Ovary (tissue), 7 donors: ENCODE measurements at regions not wholly inside any gene's neighbourhood (a gene's known extent, or its start where the extent isn't known, plus 50 kb on each side); places are given as distances from the start of the nearest gene placed in this dataset.

Source experiments
- DNase-seq, 5 donors: peaks; one replicate each; pipeline ENCODE4 v3.0.0-alpha.2; 2019 to 2020
- H3K27ac ChIP-seq, 2 donors: fragments of 200-600 bp; one replicate each; pipeline versions ENCODE4 v1.5.1 to v1.8.0; 2019 to 2022
- H3K27me3 ChIP-seq: fragments of 200-600 bp; one replicate; pipeline ENCODE4 v1.8.0; 2022
- H3K36me3 ChIP-seq: fragments of 200-600 bp; sonication (generic); one replicate; pipeline ENCODE4 v1.5.1; 2019
- H3K4me1 ChIP-seq: one replicate; pipeline ENCODE4 v1.8.1; 2013; ENCODE audit warnings: mild to moderate bottlenecking, moderate library complexity; ENCODE audit not compliant: insufficient read depth
- H3K4me3 ChIP-seq: fragments of 200-600 bp; sonication (generic); one replicate; pipeline ENCODE4 v1.5.1; 2017
- H3K9me3 ChIP-seq, 2 donors: fragments of 200-600 bp in 1 of 2; sonication (generic) in 1 of 2; one replicate each; pipeline versions ENCODE4 v1.5.1 to v1.8.1; 2013 to 2019; ENCODE audit warnings: mild to moderate bottlenecking in 1 of 2, moderate library complexity in 1 of 2
- CTCF ChIP-seq, 3 donors: fragments of 450-650 bp in 2 of 3; fragments of 200-600 bp in 1 of 3; IDR thresholded peaks; one replicate each; pipeline versions ENCODE4 v1.5.1 to v1.8.0; 2016 to 2022; ENCODE audit warnings: antibody characterized with exemption in 3 of 3, mild to moderate bottlenecking in 1 of 3
- EP300 ChIP-seq: sonication (generic); formaldehyde crosslinking; IDR thresholded peaks from one replicate; pipeline ENCODE4 v1.6.1; 2017; ENCODE audit warnings: antibody characterized with exemption
- POLR2A ChIP-seq: fragments of 450-650 bp; IDR thresholded peaks from one replicate; pipeline ENCODE4 v1.6.1; 2017; ENCODE audit warnings: antibody characterized with exemption, mild to moderate bottlenecking, moderate library complexity
- WGBS, 3 donors: extraction: QIAGEN DNeasy Blood & Tissue Kit in 1 of 3; methylation state at CpG; one replicate each; pipeline versions ENCODE4 v1.1.5 to v1.1.7; 2013 to 2017; 5-methylcytosine and 5-hydroxymethylcytosine counted together
- intact Hi-C, 4 donors: fragments of 100-400 bp; cut with DNase I; formaldehyde crosslinking; loops; one replicate each; pipeline versions ENCODE4 v1.11.0 to v1.15.1; 2022 to 2023
- donor health status: DM: no; HTN: no; CAD: no; lungs with moderate emphysema.
- donor health status: DM: no; HTN: no; CAD: no.
- donor health status: Bipolar disorder and iron deficiency.
- donor health status: DM: no; HTN: no; CAD: no.
- donor health status: DM: yes; HTN: yes; CAD: no.

- Histone ChIP-seq H3K27ac (no peak overlapping the region), H3K4me3 (no peak overlapping the region), H3K9me3 (no peaks in the 10 kb centered on the region), H3K4me1 (no peaks in the 10 kb centered on the region), H3K36me3 (no peaks in the 10 kb centered on the region), H3K27me3 (no peaks in the 10 kb centered on the region)
- 82 to 89% (median 85%) methylated on average over 4 of the region's 4 CpGs for whole genome bisulfite sequencing, 3 donors
- intact Hi-C loops = no loop called here
- DNase-seq = no peak
- no peak for TF ChIP-seq POLR2A
- no peak for TF ChIP-seq EP300
- TF ChIP-seq CTCF (IDR thresholded peaks at IDR 0.05) = no peak
Observed at GRCh38 chr6:9761220-9761619, 653.7 kb downstream of the TFAP2A start.

GRCh38 chr6:9754515-9754914, 660.4 kb downstream of the TFAP2A start:
- H3K36me3 ChIP-seq = no peaks in the 10 kb centered on the region
- H3K27me3 ChIP-seq = no peaks in the 10 kb centered on the region
- H3K4me1 ChIP-seq = no peaks in the 10 kb centered on the region
- intact Hi-C loops = no loop called here
- H3K4me3 ChIP-seq = no peak overlapping the region
- no peak overlapping the region for H3K27ac ChIP-seq
- TF ChIP-seq POLR2A (no peak), CTCF (IDR thresholded peaks at IDR 0.05) (no peak), EP300 (no peak)
- H3K9me3 ChIP-seq = no peaks in the 10 kb centered on the region
- no peak for DNase-seq
- WGBS, 3 donors = 67 to 72% (median 72%) methylated on average over 5 of the region's 5 CpGs

- no peak for DNase-seq
- H3K4me1 ChIP-seq = no peaks in the 10 kb centered on the region
- no peak for TF ChIP-seq EP300
- TF ChIP-seq CTCF (IDR thresholded peaks at IDR 0.05) = no peak
- TF ChIP-seq POLR2A = no peak
- H3K36me3 ChIP-seq = no peaks in the 10 kb centered on the region
- intact Hi-C loops = no loop called here
- H3K27me3 ChIP-seq = no peaks in the 10 kb centered on the region
- H3K4me3 ChIP-seq = no peak overlapping the region
- H3K27ac ChIP-seq = no peak overlapping the region
- 90 to 94% (median 94%) methylated on average over 2 of the region's 2 CpGs for WGBS, 3 donors
- H3K9me3 ChIP-seq = no peaks in the 10 kb centered on the region
Observed at GRCh38 chr6:9745966-9746365, 668.9 kb downstream of the TFAP2A start.

GRCh38 chr6:9745476-9745875, 669.4 kb downstream of the TFAP2A start:
- H3K4me3 ChIP-seq = no peak overlapping the region
- H3K4me1 ChIP-seq = no peaks in the 10 kb centered on the region
- 49 to 52% (median 51%) methylated on average over 3 of the region's 3 CpGs for WGBS, 3 donors

More at GRCh38 chr6:9745476-9745875, 669.4 kb downstream of the TFAP2A start:
- Histone ChIP-seq H3K27me3 (no peaks in the 10 kb centered on the region), H3K27ac (no peak overlapping the region), H3K9me3 (no peaks in the 10 kb centered on the region), H3K36me3 (no peaks in the 10 kb centered on the region)
- no peak for DNase-seq
- no peak for TF ChIP-seq EP300
- no peak for TF ChIP-seq POLR2A
- no peak for TF ChIP-seq CTCF (IDR thresholded peaks at IDR 0.05)
- intact Hi-C loops = no loop called here
